Mesendoderm (in vitro differentiated cells): ENCODE measurements at regions not wholly inside any gene's neighbourhood (a gene's known extent, or its start where the extent isn't known, plus 50 kb on each side); places are given as distances from the start of the nearest gene placed in this dataset.

Experiments used
- DNase-seq: peaks from one replicate; pipeline ENCODE4 v3.0.0; 2013
- H2AK5ac ChIP-seq: 2 replicates; pipeline ENCODE4 v1.6.1; 2013; ENCODE audit warnings: low read length, inconsistent platforms
- H2BK120ac ChIP-seq: 2 replicates; pipeline ENCODE4 v1.6.1; 2013; ENCODE audit warnings: low read depth, mild to moderate bottlenecking, low read length, moderate library complexity, mixed read lengths
- H2BK15ac ChIP-seq: replicated peaks from 2 replicates; pipeline ENCODE4 v1.6.1; 2013; ENCODE audit warnings: low read depth, mild to moderate bottlenecking, moderate library complexity
- H2BK5ac ChIP-seq: 2 replicates; pipeline ENCODE4 v1.6.1; 2013; ENCODE audit warnings: low read length, inconsistent platforms
- H3K18ac ChIP-seq: 2 replicates; pipeline ENCODE4 v1.6.1; 2013; ENCODE audit warnings: mild to moderate bottlenecking, low read length, mixed read lengths
- H3K23ac ChIP-seq: one replicate; pipeline ENCODE4 v1.6.1; 2013; ENCODE audit warnings: low read length
- H3K27ac ChIP-seq: 2 replicates; pipeline ENCODE4 v1.5.1; 2013; ENCODE audit warnings: low read depth, mild to moderate bottlenecking, inconsistent platforms, low read length, moderate library complexity
- H3K27me3 ChIP-seq: 2 replicates; pipeline ENCODE4 v1.6.1; 2013; ENCODE audit warnings: low read length, control low read depth, mild to moderate bottlenecking, inconsistent platforms; ENCODE audit not compliant: insufficient read depth, poor library complexity
- H3K36me3 ChIP-seq: 2 replicates; pipeline ENCODE4 v1.6.1; 2013; ENCODE audit warnings: low read length, inconsistent platforms; ENCODE audit not compliant: control insufficient read depth, insufficient read depth
- H3K4ac ChIP-seq: one replicate; pipeline ENCODE4 v1.6.1; 2013; ENCODE audit warnings: low read depth, mild to moderate bottlenecking, low read length, moderate library complexity
- H3K4me1 ChIP-seq: 2 replicates; pipeline ENCODE4 v1.6.1; 2013; ENCODE audit warnings: low read depth, low read length, inconsistent platforms; ENCODE audit not compliant: control insufficient read depth
- H3K4me2 ChIP-seq: 2 replicates; pipeline ENCODE4 v1.6.1; 2013; ENCODE audit warnings: low read length
- H3K4me3 ChIP-seq: 2 replicates; pipeline ENCODE4 v1.5.1; 2013; ENCODE audit warnings: mild to moderate bottlenecking, low read length
- H3K56ac ChIP-seq: one replicate; pipeline ENCODE4 v1.6.1; 2013; ENCODE audit warnings: low read length
- H3K79me1 ChIP-seq: 2 replicates; pipeline ENCODE4 v1.6.1; 2013; ENCODE audit warnings: low read length, inconsistent platforms
- H3K79me2 ChIP-seq: 2 replicates; pipeline ENCODE4 v1.6.1; 2013; ENCODE audit warnings: mild to moderate bottlenecking, low read length; ENCODE audit not compliant: control insufficient read depth, insufficient read depth
- H3K9ac ChIP-seq: 2 replicates; pipeline ENCODE4 v1.6.1; 2013; ENCODE audit warnings: low read length, inconsistent platforms
- H4K5ac ChIP-seq: one replicate; pipeline ENCODE4 v1.6.1; 2013; ENCODE audit warnings: low read length
- H4K8ac ChIP-seq: one replicate; pipeline ENCODE4 v1.6.1; 2013; ENCODE audit warnings: low read depth, mild to moderate bottlenecking, control low read depth, low read length, moderate library complexity
- WGBS: extraction: QIAGEN DNeasy Blood & Tissue Kit; methylation state at CpG from one replicate; pipeline ENCODE4 v1.1.7; 2013; ENCODE audit warnings: low lambda C conversion rate, missing lambda C conversion rate; ENCODE audit not compliant: insufficient coverage; ENCODE audit errors: extremely low coverage; 5-methylcytosine and 5-hydroxymethylcytosine counted together

DNA sequence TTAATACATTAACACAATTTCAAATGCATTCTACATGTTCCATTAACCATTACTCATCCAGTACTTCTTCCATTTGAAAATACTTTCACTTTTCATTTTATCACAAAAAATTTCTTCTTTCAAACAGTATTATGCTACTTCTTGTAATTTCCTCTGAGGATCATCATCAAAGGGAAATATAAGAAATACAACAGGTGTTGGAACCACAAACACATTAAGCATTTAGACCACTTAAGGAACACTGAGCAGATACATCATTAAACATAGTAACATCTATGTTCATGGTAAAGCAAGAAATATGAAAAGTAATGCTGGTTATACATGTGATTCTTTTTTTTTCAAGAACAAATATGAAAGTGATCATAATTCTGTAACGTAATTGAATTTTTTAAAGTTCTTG is 2207.0 kb downstream of the ARAP2 start:
- H2AK5ac ChIP-seq = no peak overlapping the region
- H3K56ac ChIP-seq = no peak overlapping the region
- no peaks in the 10 kb centered on the region for H3K79me2 ChIP-seq
- no peak for DNase-seq
- no peak overlapping the region for H3K18ac ChIP-seq
- no peaks in the 10 kb centered on the region for H3K27me3 ChIP-seq
- H4K8ac ChIP-seq = no peak overlapping the region
- H3K23ac ChIP-seq = no peak overlapping the region
- no peak overlapping the region for H3K4me3 ChIP-seq
- no peak overlapping the region for H4K5ac ChIP-seq
- no peak overlapping the region for H3K4me2 ChIP-seq
- H3K36me3 ChIP-seq = no peaks in the 10 kb centered on the region
- no CpG with 5 or more reads among the region's 1 CpG for WGBS
- no peak overlapping the region for H3K4ac ChIP-seq
- H3K79me1 ChIP-seq = no peaks in the 10 kb centered on the region
- no peak overlapping the region for H2BK120ac ChIP-seq
- no peaks in the 10 kb centered on the region for H3K4me1 ChIP-seq
- H2BK5ac ChIP-seq = no peak overlapping the region
- no peak overlapping the region for H3K27ac ChIP-seq
- no peak overlapping the region for H3K9ac ChIP-seq
- H2BK15ac ChIP-seq = no peak overlapping the region

GRCh38 chr4:34039766-34040165 is 2204.5 kb downstream of the ARAP2 start:
- no peak overlapping the region for H3K27ac ChIP-seq
- H3K36me3 ChIP-seq = no peaks in the 10 kb centered on the region
- no peaks in the 10 kb centered on the region for H3K4me1 ChIP-seq
- H3K4me3 ChIP-seq = no peak overlapping the region
- no peak overlapping the region for H4K5ac ChIP-seq
- no peak overlapping the region for H3K9ac ChIP-seq
- WGBS = no CpG with 5 or more reads among the region's 14 CpGs
- no peak overlapping the region for H4K8ac ChIP-seq
- H3K27me3 ChIP-seq = no peaks in the 10 kb centered on the region
- H2BK120ac ChIP-seq = no peak overlapping the region
- no peaks in the 10 kb centered on the region for H3K79me2 ChIP-seq
- DNase-seq = no peak
- no peak overlapping the region for H3K4me2 ChIP-seq
- H3K56ac ChIP-seq = no peak overlapping the region
- no peak overlapping the region for H3K4ac ChIP-seq
- H3K18ac ChIP-seq = no peak overlapping the region
- H2BK15ac ChIP-seq = no peak overlapping the region
- no peak overlapping the region for H2BK5ac ChIP-seq
- no peak overlapping the region for H2AK5ac ChIP-seq
- no peak overlapping the region for H3K23ac ChIP-seq
- H3K79me1 ChIP-seq = no peaks in the 10 kb centered on the region

- Histone ChIP-seq H3K4ac (no peak overlapping the region), H3K4me2 (no peak overlapping the region), H3K9ac (no peak overlapping the region), H3K4me3 (no peak overlapping the region), H2BK15ac (no peak overlapping the region), H3K23ac (no peak overlapping the region), H3K18ac (no peak overlapping the region), H3K56ac (no peak overlapping the region), H3K27ac (no peak overlapping the region), H4K5ac (no peak overlapping the region), H2BK120ac (no peak overlapping the region), H2AK5ac (no peak overlapping the region), H3K79me2 (no peaks in the 10 kb centered on the region), H3K36me3 (no peaks in the 10 kb centered on the region), H3K27me3 (no peaks in the 10 kb centered on the region), H2BK5ac (no peak overlapping the region), H3K79me1 (no peaks in the 10 kb centered on the region), H4K8ac (no peak overlapping the region), H3K4me1 (no peaks in the 10 kb centered on the region)
- no CpG with 5 or more reads among the region's 1 CpG for WGBS
- DNase-seq = no peak
Measured at GRCh38 chr4:34043131-34043530, 2201.2 kb downstream of the ARAP2 start.

DNA sequence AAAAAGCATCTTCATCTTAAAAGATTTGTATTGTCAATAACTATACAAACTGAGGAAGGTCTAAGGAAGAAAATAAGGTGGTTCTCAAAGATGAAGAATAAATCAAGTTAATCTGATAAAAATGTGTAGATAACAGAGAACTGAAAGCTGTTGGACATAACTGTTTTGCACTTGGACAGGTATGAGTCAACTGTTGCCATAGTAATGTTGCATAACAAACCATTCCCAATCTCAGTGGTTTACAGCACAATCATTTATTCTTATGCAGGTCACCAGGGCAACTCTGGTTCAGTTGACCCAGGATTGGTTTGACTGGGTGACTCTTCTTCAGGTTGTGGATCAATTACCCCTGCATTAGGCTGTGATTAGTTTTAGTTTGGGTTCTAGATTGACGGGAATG is 2197.7 kb downstream of the ARAP2 start:
- Histone ChIP-seq H3K27me3 (no peaks in the 10 kb centered on the region), H2BK120ac (no peak overlapping the region), H3K36me3 (no peaks in the 10 kb centered on the region), H3K4me2 (no peak overlapping the region), H2BK15ac (no peak overlapping the region), H3K23ac (no peak overlapping the region), H3K56ac (no peak overlapping the region), H3K18ac (no peak overlapping the region), H4K5ac (no peak overlapping the region), H3K27ac (no peak overlapping the region), H3K79me2 (no peaks in the 10 kb centered on the region), H3K9ac (no peak overlapping the region), H3K79me1 (no peaks in the 10 kb centered on the region), H3K4me3 (no peak overlapping the region), H2AK5ac (no peak overlapping the region), H4K8ac (no peak overlapping the region), H3K4ac (no peak overlapping the region), H3K4me1 (no peaks in the 10 kb centered on the region), H2BK5ac (no peak overlapping the region)
- no CpG with 5 or more reads among the region's 1 CpG for WGBS
- peak; percentile 2 for DNase-seq

GRCh38 chr4:34047363-34047762 is 2197.0 kb downstream of the ARAP2 start:
- Histone ChIP-seq H3K4ac (no peak overlapping the region), H4K8ac (no peak overlapping the region), H3K36me3 (no peaks in the 10 kb centered on the region), H2AK5ac (no peak overlapping the region), H3K9ac (no peak overlapping the region), H2BK5ac (no peak overlapping the region), H2BK120ac (no peak overlapping the region), H3K27me3 (no peaks in the 10 kb centered on the region), H2BK15ac (no peak overlapping the region), H3K4me1 (no peaks in the 10 kb centered on the region), H3K4me3 (no peak overlapping the region), H3K56ac (no peak overlapping the region), H3K27ac (no peak overlapping the region), H3K23ac (no peak overlapping the region), H3K79me2 (no peaks in the 10 kb centered on the region), H3K79me1 (no peaks in the 10 kb centered on the region), H3K18ac (no peak overlapping the region), H3K4me2 (no peak overlapping the region), H4K5ac (no peak overlapping the region)
- no peak for DNase-seq
- WGBS = no CpG with 5 or more reads among the region's 3 CpGs

DNA sequence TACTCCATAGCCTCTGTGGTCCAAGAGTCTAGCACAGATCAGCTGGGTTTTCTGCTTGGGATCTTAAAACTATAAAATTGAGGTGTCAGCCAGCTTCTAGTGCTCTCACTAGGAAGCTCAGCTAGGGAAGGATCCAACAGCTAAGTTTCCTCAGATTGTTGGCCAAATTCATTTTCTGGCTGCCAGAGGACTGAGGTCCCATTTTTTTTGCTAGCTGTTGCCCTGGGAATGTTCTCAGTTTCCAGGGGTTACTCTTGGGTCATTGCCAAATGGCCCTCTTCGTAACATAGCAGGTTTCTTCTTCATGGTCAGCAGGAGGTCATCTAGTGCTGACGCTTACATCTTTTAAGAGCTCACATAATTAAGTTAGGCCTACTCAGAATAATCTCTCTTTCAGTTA is 2178.2 kb downstream of the ARAP2 start:
- Histone ChIP-seq H4K8ac (no peak overlapping the region), H3K27me3 (no peaks in the 10 kb centered on the region), H3K36me3 (no peaks in the 10 kb centered on the region)

More for the DNA sequence above, 2178.2 kb downstream of the ARAP2 start:
- H3K56ac ChIP-seq = no peak overlapping the region
- H2BK5ac ChIP-seq = no peak overlapping the region
- no peak overlapping the region for H2BK120ac ChIP-seq
- no peaks in the 10 kb centered on the region for H3K4me1 ChIP-seq
- H2BK15ac ChIP-seq = no peak overlapping the region
- no peak overlapping the region for H3K4me2 ChIP-seq
- no peak overlapping the region for H4K5ac ChIP-seq
- no peak for DNase-seq
- H3K9ac ChIP-seq = no peak overlapping the region
- no peaks in the 10 kb centered on the region for H3K79me2 ChIP-seq
- H3K79me1 ChIP-seq = no peaks in the 10 kb centered on the region
- H3K4ac ChIP-seq = no peak overlapping the region
- H3K27ac ChIP-seq = no peak overlapping the region
- no peak overlapping the region for H3K23ac ChIP-seq
- H3K4me3 ChIP-seq = no peak overlapping the region
- no CpG with 5 or more reads among the region's 2 CpGs for WGBS
- H2AK5ac ChIP-seq = no peak overlapping the region
- no peak overlapping the region for H3K18ac ChIP-seq
